KMS-11 (cell line): ENCODE measurements at regions not wholly inside any gene's neighbourhood (a gene's known extent, or its start where the extent isn't known, plus 50 kb on each side); places are given as distances from the start of the nearest gene placed in this dataset.

ENCODE experiments used
- H2AFZ ChIP-seq: fragments of 200-600 bp; sonication (generic); 2 replicates; pipeline ENCODE4 v1.6.1; 2016; ENCODE audit warnings: antibody characterized with exemption, mixed run types, low read depth
- H3K27ac ChIP-seq: fragments of 200-600 bp; sonication (generic); 2 replicates; pipeline ENCODE4 v1.6.1; 2016; ENCODE audit warnings: mild to moderate bottlenecking, mixed run types
- H3K27me3 ChIP-seq: fragments of 200-600 bp; sonication (generic); 2 replicates; pipeline ENCODE4 v1.6.1; 2017; ENCODE audit warnings: mild to moderate bottlenecking, low read depth, mixed run types, moderate library complexity; ENCODE audit not compliant: insufficient read depth
- H3K36me3 ChIP-seq: fragments of 200-600 bp; sonication (generic); 2 replicates; pipeline ENCODE4 v1.6.1; 2017; ENCODE audit warnings: mild to moderate bottlenecking, mixed run types; ENCODE audit not compliant: insufficient read depth
- H3K4me1 ChIP-seq: fragments of 200-600 bp; sonication (generic); 2 replicates; pipeline ENCODE4 v1.6.1; 2016; ENCODE audit warnings: mild to moderate bottlenecking, low read depth, mixed run types; ENCODE audit not compliant: poor library complexity, severe bottlenecking
- H3K4me2 ChIP-seq: fragments of 200-600 bp; sonication (generic); 2 replicates; pipeline ENCODE4 v1.7.0; 2016; ENCODE audit warnings: mild to moderate bottlenecking, mixed run types
- H3K4me3 ChIP-seq: fragments of 200-600 bp; sonication (generic); IDR thresholded peaks from 2 replicates; pipeline ENCODE4 v1.6.1; 2017; ENCODE audit warnings: low read depth, low read length, mixed read lengths; ENCODE audit not compliant: insufficient read depth
- H3K79me2 ChIP-seq: fragments of 200-600 bp; sonication (generic); 2 replicates; pipeline ENCODE4 v1.6.1; 2016; ENCODE audit warnings: low read depth, mixed run types; ENCODE audit not compliant: insufficient read depth
- H3K9ac ChIP-seq: fragments of 200-600 bp; sonication (generic); 2 replicates; pipeline ENCODE4 v1.6.1; 2016; ENCODE audit warnings: mild to moderate bottlenecking, mixed run types
- H4K20me1 ChIP-seq: fragments of 200-600 bp; sonication (generic); 2 replicates; pipeline ENCODE4 v1.6.1; 2016; ENCODE audit warnings: mild to moderate bottlenecking, mixed run types; ENCODE audit not compliant: insufficient read depth
- TF ChIP-seq, protein P1 (sequence below): fragments of 200-600 bp; sonication (generic); conservative IDR thresholded peaks from 2 replicates; pipeline ENCODE4 v1.6.1; 2017; ENCODE audit warnings: low read depth, mild to moderate bottlenecking, antibody characterized with exemption, low read length, moderate library complexity, mixed read lengths

- Histone ChIP-seq H3K36me3 (no peaks in the 10 kb centered on the region), H4K20me1 (no peaks in the 10 kb centered on the region), H2AFZ (no peak overlapping the region), H3K4me2 (no peak overlapping the region), H3K79me2 (no peaks in the 10 kb centered on the region), H3K4me1 (no peaks in the 10 kb centered on the region), H3K27ac (no peak overlapping the region), H3K27me3 (no peaks in the 10 kb centered on the region), H3K9ac (no peak overlapping the region), H3K4me3 (no peak overlapping the region)
- TF ChIP-seq, protein P1, sequence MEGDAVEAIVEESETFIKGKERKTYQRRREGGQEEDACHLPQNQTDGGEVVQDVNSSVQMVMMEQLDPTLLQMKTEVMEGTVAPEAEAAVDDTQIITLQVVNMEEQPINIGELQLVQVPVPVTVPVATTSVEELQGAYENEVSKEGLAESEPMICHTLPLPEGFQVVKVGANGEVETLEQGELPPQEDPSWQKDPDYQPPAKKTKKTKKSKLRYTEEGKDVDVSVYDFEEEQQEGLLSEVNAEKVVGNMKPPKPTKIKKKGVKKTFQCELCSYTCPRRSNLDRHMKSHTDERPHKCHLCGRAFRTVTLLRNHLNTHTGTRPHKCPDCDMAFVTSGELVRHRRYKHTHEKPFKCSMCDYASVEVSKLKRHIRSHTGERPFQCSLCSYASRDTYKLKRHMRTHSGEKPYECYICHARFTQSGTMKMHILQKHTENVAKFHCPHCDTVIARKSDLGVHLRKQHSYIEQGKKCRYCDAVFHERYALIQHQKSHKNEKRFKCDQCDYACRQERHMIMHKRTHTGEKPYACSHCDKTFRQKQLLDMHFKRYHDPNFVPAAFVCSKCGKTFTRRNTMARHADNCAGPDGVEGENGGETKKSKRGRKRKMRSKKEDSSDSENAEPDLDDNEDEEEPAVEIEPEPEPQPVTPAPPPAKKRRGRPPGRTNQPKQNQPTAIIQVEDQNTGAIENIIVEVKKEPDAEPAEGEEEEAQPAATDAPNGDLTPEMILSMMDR = no peak
Measured at GRCh38 chr2:228665232-228665631, 483.7 kb upstream of the SPHKAP start.

DNA sequence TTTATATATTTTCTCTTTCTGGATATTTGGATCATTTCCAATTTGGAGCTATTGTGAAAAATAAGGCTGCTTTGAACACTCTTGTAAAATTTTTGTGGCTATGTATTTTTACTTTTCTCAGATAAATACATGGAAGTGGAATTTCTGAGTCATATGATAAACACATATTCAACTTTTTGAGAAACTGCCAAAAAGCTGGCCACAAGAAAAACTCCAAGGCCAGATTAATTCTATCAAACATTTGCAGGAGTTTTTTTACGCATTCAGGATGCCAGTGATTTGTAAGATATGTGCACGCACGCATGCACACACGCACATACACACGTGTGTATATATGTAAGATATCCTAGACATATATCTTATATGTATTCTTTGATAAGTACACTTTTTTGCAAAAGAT, 477.5 kb upstream of the SPHKAP start:
- no peak overlapping the region for H3K9ac ChIP-seq
- H3K4me3 ChIP-seq = no peak overlapping the region
- no peaks in the 10 kb centered on the region for H3K36me3 ChIP-seq
- no peaks in the 10 kb centered on the region for H3K27me3 ChIP-seq
- H3K27ac ChIP-seq = no peak overlapping the region
- H4K20me1 ChIP-seq = no peaks in the 10 kb centered on the region
- H3K79me2 ChIP-seq = no peaks in the 10 kb centered on the region
- no peaks in the 10 kb centered on the region for H3K4me1 ChIP-seq
- TF ChIP-seq, protein P1 = no peak
- H3K4me2 ChIP-seq = no peak overlapping the region
- no peak overlapping the region for H2AFZ ChIP-seq

- Histone ChIP-seq H3K27me3 (no peaks in the 10 kb centered on the region), H4K20me1 (no peaks in the 10 kb centered on the region), H3K27ac (no peak overlapping the region), H3K4me3 (no peak overlapping the region), H3K36me3 (no peaks in the 10 kb centered on the region), H3K4me2 (no peak overlapping the region), H3K4me1 (no peaks in the 10 kb centered on the region), H2AFZ (no peak overlapping the region), H3K9ac (no peak overlapping the region), H3K79me2 (no peaks in the 10 kb centered on the region)
- TF ChIP-seq, protein P1 = peak; percentile 47
Measured at GRCh38 chr2:228657807-228658402, 476.4 kb upstream of the SPHKAP start.

DNA sequence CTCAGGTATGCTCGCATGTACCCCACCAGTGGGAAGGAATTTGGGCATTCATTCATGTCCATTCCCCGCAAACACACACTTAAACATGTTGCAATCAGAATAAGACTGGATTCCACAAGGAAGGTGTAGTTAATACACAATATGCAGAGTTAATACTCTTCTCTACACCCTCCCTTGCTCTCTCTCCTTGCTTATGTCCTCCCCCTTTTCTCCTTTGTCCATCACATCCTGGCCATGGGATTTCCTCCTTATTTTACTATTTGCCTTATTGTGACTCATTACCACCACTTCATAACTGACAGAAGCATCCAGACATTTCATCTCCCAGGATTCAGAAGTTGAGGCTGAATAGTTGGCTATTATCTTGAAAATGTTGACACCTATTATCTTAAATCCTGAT, 473.8 kb upstream of the SPHKAP start:
- no peaks in the 10 kb centered on the region for H4K20me1 ChIP-seq
- H3K36me3 ChIP-seq = no peaks in the 10 kb centered on the region
- no peaks in the 10 kb centered on the region for H3K4me1 ChIP-seq
- no peak overlapping the region for H3K27ac ChIP-seq
- no peaks in the 10 kb centered on the region for H3K27me3 ChIP-seq
- H3K4me3 ChIP-seq = no peak overlapping the region
- H3K9ac ChIP-seq = no peak overlapping the region
- no peak overlapping the region for H2AFZ ChIP-seq
- TF ChIP-seq, protein P1 = no peak
- no peaks in the 10 kb centered on the region for H3K79me2 ChIP-seq
- no peak overlapping the region for H3K4me2 ChIP-seq
